Motor neuron (in vitro differentiated cells): ENCODE measurements at regions not wholly inside any gene's neighbourhood (a gene's known extent, or its start where the extent isn't known, plus 50 kb on each side); places are given as distances from the start of the nearest gene placed in this dataset.
A peak's percentile ranks its signal among the peaks of the same experiment; 100 is the strongest.

Source experiments
- ATAC-seq, 8 experiments: fragments of 200-7000 bp; cut with Tn5 transposase; replicated peaks in 6 of 8; 2 replicates each; pipeline ENCODE4 v1.8.0; 2021; ENCODE audit warnings: mild to moderate bottlenecking in 8 of 8, moderate library complexity in 8 of 8
- H3K27ac ChIP-seq, 2 donors: fragments of 250-450 bp; sonication (Bioruptor Pico); 2 replicates each; pipeline ENCODE4 v1.9.0; 2021; ENCODE audit warnings: antibody characterized with exemption in 2 of 2, mild to moderate bottlenecking in 2 of 2, moderate library complexity in 1 of 2
- H3K4me1 ChIP-seq, 2 donors: fragments of 250-450 bp; sonication (Bioruptor Pico); replicated peaks in 1 of 2; 2 replicates each; pipeline ENCODE4 v1.6.1; 2021; ENCODE audit warnings: antibody characterized with exemption in 2 of 2, mild to moderate bottlenecking in 2 of 2, moderate library complexity in 1 of 2
- H3K4me3 ChIP-seq, 5 donors: fragments of 250-450 bp; sonication (Bioruptor Pico); 2 replicates each; pipeline ENCODE4 v1.9.0; 2021; ENCODE audit warnings: antibody characterized with exemption in 5 of 5, mild to moderate bottlenecking in 5 of 5, moderate library complexity in 4 of 5
- WGBS, 10 experiments: fragments of 450-650 bp; shearing (Covaris generic); methylation state at CpG; one replicate each; pipeline ENCODE4 v1.0.0; 2022; 5-methylcytosine and 5-hydroxymethylcytosine counted together
- in situ Hi-C, 9 experiments: fragments of 400-800 bp; cut with MboI; loops; one replicate each; pipeline ENCODE4 v1.15.0; 2021; ENCODE audit warnings: low sequenced_read_pairs in 9 of 9, low pct_unique_long_range_greater_than_20kb in 2 of 9; ENCODE audit not compliant: unreplicated experiment in 9 of 9

DNA sequence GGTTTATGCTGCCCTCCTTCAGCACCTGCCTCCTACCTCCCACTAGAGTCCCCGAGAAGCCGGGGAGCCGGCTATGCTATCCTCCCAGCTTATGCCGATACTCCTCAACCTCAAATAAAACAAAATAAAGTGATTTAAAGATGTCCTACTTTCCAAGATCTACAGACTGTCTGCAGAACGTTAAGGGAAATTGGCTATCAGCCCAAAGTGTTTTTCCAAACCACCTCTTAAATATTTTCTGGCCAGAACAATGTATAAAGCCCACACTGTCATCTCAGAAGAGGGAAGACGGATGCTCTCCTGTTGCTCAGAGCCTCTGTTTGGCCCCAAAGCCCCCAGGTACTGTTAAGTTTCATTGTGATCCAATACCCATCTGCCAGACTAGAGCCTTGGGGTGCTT lies 54.0 kb upstream of the MGMT start:
- in situ Hi-C loops = no loop called here
- no peak for ATAC-seq
- 0 to 100% (median 68%) methylated on average over 1 to 5 of the region's 6 CpGs; no CpG with 5 or more reads in 4 of the 10 experiments for WGBS, 10 experiments
- Histone ChIP-seq H3K4me3 (no peak overlapping the region), H3K27ac (no peak overlapping the region), H3K4me1 (peaks cover 14 to 30% of the 10 kb centered on the region in 2 donors)

DNA sequence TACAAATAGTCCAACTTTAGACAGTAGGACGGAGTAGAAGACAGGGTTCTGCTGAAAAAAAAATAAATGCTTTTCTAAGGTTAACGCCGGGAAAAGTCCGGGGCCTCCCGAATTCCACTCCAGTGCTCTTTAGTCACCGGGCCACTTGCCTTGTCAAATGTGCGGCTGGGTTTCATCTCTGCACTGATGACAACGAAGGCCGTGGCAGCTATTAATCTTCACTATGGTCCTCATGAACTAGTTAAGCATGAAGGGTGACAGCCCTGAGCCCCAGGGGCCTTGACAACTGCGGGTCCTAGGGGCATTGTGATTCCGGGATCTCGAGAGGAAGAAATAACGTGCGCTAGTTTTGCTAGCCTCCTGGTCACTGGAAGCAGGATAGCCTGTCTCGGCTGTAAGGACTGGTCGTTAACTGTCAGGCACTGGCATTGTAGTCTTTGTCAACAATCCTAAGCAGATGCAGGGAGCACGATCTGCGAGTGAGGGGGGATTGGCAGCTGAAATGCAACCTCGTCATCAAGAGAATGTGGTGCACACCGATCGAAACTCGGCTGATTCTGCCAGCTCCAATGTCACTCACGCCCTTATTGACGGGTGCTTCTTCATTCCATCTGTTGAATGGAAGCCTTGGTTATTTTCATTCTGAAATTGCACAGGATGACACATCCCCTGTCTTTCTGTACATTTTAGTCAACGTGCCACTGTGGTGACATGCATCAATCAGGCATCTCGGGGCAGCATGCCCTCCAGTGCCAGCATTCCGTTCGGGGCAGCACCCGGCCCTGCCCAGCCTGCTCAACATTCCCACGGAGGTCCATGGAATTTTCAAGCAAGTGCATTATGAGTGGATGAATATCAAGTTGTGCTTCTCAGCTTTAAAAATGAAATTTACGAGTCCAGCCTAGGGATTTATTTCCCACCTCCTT lies 51.6 kb upstream of the MGMT start:
- Histone ChIP-seq H3K27ac (no peak overlapping the region), H3K4me1 (peaks cover 27 to 52% of the 10 kb centered on the region in 2 donors), H3K4me3 (no peak overlapping the region)
- in situ Hi-C loops = no loop called here
- ATAC-seq = peak in 2 of 8 experiments; percentile 26 to 33
- WGBS, 10 experiments = 64 to 100% (median 83%) methylated on average over 1 to 14 of the region's 31 CpGs

DNA sequence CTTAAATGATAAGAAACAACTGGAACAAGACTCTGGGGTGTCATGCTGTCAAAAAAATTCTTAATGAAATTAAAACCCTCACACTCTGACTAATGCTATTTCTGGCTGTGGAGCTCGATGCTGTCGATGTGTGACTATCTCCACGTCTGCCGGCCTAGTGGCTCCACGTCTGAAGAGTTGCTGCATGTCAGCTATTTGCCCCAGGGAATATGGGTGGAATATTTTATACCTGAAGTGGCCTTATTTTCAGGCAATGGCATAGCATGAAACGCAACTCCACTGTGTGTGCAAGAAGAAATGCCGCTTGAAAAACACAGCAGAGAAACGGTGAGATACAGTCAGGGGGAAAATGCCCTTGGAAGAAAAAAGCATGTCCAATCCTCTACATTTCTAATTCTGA lies 50.9 kb upstream of the MGMT start:
- no peak overlapping the region for H3K27ac ChIP-seq
- in situ Hi-C loops = no loop called here
- WGBS, 10 experiments = 56 to 100% (median 84%) methylated on average over 1 to 8 of the region's 8 CpGs; no CpG with 5 or more reads in 1 of the 10 experiments
- H3K4me1 ChIP-seq = peaks cover 27 to 52% of the 10 kb centered on the region in 2 donors
- ATAC-seq = peak in 3 of 8 experiments; percentile 21 to 33 (median 33)
- no peak overlapping the region for H3K4me3 ChIP-seq

DNA sequence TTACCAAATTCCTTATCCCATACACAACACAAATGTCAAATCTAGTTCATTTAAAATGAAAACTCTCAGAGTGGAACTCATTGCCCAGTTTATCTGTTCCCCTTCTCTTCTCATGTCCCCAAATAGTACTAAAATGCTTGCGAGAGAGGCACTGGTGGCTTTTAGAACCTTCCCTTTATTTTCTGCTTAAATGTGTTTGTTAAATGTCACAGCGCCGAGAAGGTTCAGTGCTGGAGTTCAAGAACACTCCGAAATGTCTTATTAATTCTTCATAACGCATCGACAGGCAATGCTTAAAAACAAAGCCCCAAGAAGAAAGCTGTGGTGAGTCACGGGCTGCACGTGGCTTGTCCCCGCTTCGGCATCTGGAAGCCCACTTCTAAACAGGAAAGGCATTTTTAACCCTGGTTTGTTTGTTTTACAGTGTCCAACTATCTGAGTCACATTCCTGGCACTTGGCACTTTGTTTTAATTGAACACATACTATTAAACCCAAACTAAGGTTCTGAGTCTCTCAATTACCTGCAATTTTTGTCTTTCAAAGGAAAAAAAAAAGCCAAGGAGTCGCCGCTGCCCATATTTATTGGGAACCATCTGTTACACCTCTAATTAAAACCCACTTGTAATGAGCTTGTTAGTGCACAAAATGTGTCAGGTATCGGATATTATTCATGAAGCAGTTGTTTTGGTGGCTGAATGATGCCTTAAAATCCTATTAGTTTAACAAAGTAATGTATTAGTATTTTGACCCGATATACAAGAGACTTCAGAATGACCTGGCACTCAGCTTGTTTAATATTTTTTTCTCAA lies 49.9 kb upstream of the MGMT start:
- ATAC-seq = peak in 5 of 8 experiments; percentile 21 to 47 (median 25)
- WGBS, 10 experiments = 3 to 89% (median 71%) methylated on average over 1 to 14 of the region's 14 CpGs
- Histone ChIP-seq H3K4me1 (peaks cover 27 to 52% of the 10 kb centered on the region in 2 donors), H3K27ac (no peak overlapping the region), H3K4me3 (no peak overlapping the region)
- in situ Hi-C loops = no loop called here
